HL-60/S4 treated with retinoic acid at 250 ng/mL for 4 days and 3 days (cell line): ENCODE measurements at regions not wholly inside any gene's neighbourhood (a gene's known extent, or its start where the extent isn't known, plus 50 kb on each side); places are given as distances from the start of the nearest gene placed in this dataset.

Experiments
- in situ Hi-C: fragments of 300-500 bp; cut with MboI; formaldehyde crosslinking; loops from 2 replicates; pipeline ENCODE4 v1.7.0; 2022; ENCODE audit warnings: low sequenced_read_pairs

DNA sequence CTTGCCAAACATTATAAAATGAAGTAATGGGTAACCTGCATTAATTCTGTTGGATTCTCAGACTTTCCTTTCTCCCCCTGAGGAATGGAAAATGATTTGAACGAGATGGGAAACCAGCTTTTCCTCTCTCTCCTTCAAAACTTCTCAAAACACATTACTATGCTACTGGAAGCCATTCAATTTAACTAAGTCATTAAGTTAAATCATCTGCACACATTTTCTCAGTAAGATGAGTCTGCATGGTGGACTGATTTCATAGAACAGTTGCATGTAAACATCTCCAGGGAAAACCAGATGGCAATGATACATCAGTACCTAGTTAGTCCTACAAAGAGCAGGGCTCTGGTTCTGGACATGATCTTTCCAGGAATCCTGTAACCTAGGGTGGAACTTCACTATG, 59.9 kb downstream of the BMP4 start:
- in situ Hi-C loops, result no loop called here

DNA sequence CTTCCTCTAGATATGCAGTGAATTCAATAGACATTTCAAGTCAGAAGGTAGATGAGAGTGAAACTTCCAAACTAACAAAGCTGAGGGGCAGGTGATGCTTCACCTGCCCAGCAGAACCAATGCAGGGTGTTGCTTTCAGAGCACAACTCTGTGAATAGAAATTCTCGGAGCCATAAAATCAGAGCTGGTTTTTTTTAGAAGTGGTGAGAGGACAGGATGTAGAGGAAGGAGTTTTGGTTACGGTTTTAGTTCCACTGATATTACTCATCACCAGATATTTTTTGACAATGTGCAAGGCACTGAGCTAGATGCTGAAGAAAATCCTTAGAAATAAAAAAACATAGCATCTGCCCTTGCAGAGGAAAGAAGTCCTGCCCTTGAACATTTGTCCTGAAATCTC, 62.2 kb downstream of the BMP4 start:
- in situ Hi-C loops, result no loop called here

DNA sequence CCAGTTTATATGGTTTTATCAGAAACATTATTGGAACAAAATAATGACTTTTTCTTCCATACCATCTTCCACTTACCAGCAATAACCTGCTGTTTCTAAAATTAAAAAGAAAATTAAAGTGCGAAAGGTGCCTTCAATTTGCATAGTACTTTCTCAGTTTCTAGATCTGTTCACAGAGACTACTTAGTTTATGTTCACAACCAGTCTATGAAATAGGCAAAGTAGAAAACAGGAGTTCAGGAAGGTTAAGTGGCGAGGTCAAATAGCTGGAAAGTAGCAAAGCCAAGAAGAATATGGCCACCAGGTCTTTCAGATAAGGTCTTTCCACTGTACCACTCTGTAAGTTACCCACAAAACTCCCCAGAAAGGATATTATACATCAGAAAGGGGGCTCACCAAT, 63.3 kb downstream of the BMP4 start:
- in situ Hi-C loops, result no loop called here

DNA sequence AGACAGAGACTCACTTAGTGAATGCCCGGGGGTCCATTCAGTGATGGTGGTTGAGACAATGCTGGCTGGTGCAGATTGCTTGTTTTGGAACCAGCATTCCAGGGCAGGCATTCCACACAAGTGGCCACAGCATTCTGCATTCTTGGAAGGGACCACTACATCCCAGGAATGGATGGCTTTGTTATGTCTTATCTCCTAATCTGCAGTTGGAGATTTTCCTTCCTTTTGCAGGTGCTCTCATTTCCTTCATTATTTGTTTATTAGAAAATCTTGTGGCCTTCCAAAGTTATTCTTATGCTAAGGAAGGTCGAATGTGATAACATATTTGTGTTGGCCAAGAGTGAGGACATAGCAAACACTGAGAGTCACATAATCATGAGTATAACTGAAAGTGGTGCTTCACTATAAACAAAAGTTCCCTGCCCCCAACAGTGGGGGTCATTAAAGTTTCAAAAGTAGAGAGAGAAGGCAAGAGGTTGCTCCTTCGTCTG, 66.0 kb downstream of the BMP4 start:
- in situ Hi-C loops, result no loop called here

DNA sequence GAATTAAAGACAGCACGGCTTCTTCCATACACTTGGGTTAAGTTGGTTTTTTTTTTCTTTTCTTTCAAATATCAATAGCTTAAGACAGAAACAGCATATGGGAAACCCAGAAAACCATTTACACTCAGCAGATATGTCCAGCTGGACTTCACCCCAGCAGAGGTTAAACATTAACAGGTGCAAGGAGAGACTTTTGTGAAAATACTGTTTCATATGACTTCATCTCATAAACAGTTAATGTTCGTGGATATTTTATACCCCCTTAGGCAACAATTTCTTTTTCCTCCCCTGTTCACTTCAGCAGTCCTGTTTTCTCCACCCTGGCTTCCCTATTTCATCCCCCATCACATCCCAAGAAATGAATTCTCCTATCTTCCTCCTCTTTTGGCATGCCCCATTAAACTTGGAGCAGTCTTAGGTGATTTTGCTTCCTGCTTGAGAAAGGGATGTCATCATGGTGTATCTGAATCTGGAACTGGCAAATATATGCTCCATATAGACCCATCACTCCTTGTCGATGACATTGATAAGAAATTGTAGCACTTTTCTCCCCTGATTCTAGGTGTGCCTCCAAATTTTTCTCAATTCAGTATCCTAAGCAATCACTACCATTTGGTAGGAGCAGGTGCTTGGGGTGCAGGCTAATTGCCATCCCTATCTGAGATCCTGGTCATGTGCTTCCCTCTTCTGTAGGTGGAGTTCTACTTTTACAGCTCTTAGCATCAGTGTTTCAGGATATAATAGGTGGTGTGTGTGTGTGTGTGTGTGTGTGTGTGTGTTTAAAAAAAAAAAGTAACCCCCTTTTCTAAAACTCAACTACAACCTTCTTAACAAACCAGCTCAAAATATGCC, 67.9 kb downstream of the BMP4 start:
- in situ Hi-C loops, result no loop called here

DNA sequence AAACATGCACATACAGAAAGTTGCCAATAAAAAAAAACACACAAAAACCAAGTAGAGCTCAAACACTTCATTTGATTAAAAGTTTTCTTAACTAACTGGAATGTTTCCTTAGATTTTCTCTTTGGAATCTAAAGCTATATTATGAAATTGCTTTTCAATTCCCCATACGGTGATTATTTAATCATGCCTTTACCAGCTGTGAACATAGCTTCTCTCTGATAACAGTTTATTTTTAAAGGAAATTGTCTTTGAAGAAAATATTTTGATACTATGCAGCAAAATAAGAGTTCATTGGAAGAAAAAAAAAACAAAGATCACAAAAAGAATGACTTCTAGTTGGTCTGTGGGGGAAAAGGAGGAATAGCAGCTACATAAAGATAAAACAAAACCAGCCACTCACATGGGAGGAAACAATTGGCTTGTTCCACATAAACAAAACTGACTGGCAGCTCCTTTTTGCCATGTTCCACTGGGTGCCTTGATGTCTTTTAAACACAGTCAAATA, 71.4 kb downstream of the BMP4 start:
- in situ Hi-C loops, result no loop called here

DNA sequence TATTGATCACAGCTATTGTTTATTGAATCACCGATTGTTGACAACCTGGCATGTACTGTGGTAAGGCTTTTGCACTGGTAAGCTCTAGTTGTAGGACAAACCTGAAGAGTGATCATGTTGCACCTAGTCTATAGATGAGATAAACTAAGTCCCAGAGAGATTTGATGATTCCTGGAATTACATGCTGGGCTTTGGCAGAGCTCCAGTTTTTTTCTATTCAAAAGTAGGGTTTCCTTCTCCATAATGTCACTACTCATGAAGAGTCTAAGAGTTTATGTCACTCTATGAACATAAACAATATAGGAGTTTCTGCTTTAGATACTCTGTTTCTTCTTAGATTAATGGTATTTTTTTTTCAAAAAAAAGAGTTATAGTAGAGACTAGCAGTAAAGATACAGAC, 72.0 kb downstream of the BMP4 start:
- in situ Hi-C loops, result no loop called here

DNA sequence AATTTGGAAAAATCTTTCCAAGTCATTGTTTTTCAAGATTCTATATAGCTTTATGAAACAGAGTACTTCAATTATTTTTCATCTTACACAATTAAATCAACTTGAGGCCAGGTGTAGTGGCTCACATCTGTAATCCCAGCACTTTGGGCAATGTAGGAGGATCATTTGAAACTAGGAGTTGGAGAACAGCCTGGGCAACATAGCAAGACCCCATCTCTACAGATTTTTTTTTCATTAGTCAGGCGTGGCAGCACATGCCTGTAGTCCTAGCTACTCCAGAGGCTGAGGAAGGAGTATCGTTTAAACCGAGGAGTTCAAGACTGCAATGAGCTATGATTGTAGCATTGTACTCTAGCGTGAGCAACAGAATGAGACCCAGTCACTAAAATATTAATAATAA, 72.9 kb downstream of the BMP4 start:
- in situ Hi-C loops, result no loop called here

DNA sequence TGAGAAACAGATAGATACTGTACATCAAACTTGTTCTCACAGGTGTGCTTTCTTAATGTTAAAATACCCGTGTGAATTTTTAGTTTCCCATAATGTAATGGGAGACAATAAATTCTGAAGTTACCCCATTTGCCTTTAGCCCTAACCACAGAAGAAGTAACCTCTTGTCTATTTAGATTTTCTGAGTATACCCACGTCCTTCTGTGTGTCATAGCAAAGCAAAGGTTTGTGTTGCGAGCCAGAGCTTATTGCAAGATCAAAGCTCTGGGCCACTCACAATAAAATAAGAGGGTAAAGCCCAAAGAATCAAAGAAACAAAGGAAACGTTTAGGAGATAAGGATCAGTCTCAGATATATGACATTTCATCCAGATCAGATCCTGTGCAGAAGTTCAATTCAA, 73.9 kb downstream of the BMP4 start:
- in situ Hi-C loops, result no loop called here

DNA sequence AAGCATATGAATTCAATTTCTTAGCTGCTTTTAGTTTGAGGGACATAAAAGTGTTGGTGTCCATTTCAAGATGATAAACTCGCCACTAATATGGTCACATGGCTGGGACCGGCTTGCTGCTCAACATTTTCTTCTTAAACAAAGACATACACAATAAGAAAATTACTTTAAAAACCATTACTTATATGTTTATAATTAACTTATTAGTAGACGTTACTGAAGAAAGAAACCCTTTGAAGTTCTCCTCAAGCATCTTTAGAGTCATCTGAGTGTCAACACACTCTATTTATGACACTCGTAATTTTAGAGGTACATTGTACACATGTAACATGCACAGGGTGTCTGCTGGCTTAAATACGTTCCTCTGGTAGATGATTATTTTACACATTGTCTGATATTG, 74.7 kb downstream of the BMP4 start:
- in situ Hi-C loops, result no loop called here

DNA sequence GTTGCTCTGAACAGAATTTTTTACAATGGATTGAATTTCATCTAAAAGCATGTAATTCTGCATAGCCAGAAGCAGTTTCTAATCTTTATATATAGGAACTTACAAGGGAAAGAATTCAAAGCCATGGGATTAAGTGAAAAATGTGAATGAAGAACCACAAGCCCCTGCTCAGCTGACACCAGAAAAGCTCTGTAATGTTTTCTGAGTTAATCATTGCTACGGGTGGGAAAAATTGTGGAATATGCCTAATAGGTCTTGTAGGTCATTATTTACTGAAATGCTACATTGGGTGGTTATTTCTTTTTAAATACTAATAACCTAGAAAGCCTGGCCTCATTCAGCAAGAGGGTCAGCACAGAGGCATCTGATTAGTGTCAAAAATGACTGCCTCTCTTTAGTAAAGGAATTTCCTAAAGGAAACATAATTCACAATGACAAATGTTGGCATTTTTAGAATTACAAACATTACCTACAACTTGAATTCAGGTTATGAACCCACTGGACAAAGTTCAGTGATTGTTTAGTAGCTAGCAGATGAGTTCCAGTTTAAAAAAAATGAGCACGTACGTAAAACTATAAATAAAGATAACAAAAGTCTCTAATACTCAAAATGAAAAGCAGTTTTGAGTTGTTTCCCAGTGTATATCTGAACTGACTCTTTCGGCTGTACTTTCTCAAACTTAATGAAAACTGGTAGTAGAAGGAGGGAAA, 75.3 kb downstream of the BMP4 start:
- in situ Hi-C loops, result no loop called here

DNA sequence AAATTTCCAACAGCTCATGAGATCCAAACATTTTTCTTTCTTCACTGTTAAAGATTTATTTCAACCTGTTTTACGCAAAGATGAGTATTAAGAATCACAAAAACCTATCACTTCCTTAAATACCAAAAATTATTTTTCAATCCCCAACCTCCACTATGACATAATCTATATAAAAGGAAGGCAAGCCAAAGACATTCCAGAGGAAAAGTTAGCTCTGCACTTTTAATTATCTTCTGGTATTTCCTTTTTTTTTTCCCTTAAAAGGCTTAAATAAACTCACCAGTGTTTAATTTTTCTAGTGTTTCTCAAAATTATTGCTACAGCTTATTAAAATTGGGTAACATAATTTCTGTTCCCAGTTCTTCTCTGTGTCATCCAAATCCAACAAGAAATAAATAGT, 75.9 kb downstream of the BMP4 start:
- in situ Hi-C loops, result no loop called here

DNA sequence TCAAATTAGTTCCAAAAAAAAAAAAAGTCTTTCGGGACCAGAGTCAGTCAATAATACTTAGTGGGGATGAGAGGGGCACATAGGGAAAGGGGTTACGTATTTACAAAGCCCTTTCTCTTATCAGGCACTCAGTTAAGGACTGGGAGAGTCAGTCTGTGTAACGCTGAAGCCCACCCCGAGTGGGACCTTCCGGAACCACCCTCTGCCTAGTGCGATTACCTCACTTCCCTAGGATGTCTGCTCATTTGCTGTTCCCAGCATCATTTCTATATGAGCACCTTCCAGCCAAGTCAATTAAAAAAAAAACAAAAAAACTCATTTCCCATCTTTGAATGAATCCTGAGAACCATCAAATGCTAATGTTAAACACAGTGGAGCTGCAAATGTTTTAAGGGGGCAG, 76.9 kb downstream of the BMP4 start:
- in situ Hi-C loops, result no loop called here

DNA sequence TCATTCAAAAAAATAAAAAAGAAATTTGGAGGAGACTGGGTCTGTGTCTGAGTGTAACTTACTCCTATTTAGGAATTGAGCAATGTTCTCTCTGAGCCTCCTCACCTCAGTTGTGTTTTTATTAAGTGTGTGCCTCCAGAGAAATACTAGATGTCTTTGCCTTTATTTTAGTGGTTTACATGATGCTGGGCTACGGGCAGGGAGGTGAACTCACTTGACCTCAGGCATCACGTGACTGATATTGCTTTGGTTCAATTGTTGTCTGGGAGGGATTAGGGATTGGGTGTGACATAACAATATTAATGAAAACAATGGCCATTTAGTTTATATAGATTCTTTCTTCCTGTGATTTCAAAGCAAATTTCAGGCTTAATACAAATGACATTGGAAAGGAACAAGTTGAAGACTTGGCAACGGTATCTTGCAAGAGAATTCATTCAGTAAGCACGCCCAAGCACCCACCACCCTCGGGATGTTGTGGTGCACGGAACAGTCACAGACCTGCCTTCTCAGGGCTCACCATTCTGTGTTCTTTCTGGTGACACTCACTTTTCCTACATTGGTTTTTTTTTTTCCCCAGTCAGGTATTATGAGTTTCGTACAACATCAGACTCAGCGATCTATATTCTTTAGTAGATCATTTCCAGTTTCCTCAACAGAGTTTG, 77.5 kb downstream of the BMP4 start:
- in situ Hi-C loops, result no loop called here

DNA sequence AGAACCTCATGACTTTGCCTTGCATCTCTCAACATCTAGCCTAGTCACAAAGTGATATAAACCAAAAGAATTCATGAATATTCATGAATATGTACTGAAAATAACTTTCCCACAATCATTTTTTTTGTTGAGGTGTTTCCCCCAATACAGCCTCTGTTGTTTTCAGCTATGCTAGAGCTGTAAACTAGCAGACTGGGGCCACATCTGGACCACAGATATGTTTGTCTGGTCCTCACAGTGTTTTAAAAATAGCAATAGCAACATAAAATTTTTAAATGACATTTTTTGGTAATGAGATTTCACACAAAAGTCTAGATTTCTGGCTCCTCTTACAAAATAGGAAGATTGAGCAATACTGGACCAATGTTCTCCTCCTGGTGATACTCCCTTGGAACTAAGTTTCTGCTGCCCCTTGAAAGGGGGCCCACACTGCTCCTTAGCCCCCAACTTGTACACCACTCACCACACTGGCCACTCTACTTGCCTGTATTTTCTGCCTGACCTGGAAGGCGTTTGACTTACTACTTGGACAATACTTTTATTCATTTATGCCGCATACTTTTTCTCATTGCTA, 81.2 kb downstream of the BMP4 start:
- in situ Hi-C loops, result no loop called here

DNA sequence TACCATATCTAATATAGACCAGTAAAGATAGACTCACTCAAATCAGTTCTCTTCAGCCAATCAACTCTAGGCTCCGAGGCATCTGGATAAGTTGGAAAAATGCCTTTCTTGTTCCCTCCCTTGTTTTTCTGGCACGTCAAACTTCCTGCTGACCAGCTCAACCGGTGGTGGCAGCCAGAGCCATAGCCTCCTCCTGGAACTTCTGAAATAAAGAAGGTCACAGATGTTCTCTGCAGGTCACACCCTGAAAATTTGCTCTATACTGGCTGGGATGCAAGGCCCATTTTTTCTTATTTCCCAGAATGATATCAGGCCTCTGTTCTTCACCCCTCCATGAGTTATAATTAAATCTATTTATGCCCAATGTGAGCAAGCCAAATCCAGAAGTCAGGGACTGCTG, 81.9 kb downstream of the BMP4 start:
- in situ Hi-C loops, result no loop called here

DNA sequence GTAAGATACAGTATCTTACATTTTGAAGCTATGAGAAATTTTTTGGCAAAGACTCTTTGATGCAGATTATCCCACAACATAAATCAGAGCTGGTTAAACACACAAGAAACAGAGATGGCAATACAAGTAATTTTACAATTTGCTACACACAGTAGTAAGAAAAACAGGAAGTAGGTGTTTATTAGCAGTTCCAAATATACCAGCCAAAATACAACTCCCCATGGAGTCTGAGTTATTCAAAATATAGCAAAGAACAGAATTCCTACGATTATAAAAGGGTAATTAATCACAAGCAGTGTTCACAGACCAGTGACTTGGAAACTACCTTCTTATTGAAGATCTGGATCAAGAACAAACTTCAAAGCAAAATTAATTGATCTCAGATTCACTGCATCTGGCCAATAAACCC, 83.9 kb downstream of the BMP4 start:
- in situ Hi-C loops, result no loop called here

DNA sequence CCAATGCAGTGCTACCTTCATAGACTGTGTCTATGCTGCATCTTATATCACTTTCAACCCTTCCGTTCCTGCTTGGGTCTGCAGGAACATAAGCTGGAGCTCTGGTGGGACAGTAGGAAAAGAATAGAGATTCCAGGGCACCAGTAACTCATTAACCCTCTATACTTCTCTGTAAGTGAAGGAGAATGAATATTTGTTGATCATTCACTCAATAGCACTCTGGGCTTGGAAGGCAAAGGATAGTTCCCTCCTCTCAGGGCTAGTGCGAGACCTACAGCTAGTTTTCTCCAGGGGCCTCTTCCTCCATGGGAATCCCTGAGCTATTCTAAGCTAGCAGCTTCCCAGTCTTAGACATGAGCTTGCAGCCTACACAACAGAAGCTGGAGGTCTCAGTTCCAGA, 84.7 kb downstream of the BMP4 start:
- in situ Hi-C loops, result no loop called here

DNA sequence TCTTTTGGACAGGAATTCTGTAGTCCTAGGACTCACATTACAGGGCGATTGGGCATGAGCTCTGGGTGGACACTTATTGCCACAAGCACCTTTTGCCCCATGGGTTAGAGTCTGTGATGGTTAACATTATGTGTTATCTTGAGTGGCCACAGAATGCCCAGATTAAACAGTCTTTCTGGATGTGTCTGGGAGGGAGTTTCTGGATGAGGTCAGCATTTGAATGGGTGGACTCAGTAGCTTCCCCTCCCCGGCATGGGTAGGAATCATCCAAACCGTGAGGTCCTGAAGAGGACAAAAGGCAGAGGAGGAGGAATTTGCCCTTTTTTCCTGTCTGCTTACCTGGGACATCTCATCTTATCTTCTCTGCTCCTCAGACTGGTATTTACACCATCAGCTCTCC, 85.6 kb downstream of the BMP4 start:
- in situ Hi-C loops, result no loop called here

DNA sequence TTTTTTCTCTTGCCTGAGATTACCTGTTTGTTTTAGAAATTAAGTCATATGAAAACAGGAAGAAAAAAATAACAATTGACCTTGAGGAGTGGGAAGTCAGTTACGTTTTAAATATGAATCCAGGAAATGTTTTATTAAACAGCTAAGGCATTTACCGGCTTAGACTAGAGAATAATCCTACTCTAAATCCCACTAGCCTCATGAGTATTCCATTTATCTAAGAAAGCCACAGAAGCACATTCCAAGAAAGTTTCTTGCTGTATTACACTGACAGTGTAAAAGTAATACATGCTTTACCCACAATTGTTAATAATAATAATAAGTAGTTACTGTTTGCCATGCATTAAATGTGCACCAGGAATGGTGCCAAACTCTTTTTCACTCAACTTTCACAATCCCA, 90.9 kb downstream of the BMP4 start:
- in situ Hi-C loops, result no loop called here

DNA sequence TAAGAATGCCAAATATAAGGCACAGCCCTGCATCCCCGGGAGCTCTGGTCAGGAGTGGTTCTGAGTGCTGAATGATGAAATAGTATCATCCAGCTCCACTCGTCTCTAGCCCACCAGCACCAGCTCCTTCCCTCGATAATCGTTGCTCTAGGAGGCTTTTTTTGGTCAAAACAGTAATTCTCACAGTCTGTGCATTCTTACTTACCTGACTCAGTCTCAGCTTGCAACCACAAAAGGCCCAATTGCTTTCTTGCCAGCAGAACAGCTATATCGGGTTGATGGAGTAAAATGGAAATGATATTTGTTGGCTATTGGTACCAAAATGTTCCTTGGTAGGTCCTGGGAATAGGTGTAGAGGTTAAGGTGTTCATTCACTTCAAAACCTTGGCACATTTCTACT, 94.8 kb downstream of the BMP4 start:
- in situ Hi-C loops, result no loop called here
